ENCODE measurements at regions not wholly inside any gene's neighbourhood (a gene's known extent, or its start where the extent isn't known, plus 50 kb on each side); places are given as distances from the start of the nearest gene placed in this dataset.

GRCh38 chr4:129172181-129172580 lies 76.2 kb downstream of the C4orf33 start (continued):
- TF ChIP-seq TARDBP (IDR thresholded peaks at IDR 0.05; ENCODE audit: borderline replicate concordance) (no peak), CBX5 (IDR thresholded peaks at IDR 0.05; ENCODE audit: low read depth) (no peak), MEF2B (IDR thresholded peaks at IDR 0.05; ENCODE audit: partially characterized antibody, poor library complexity, severe bottlenecking) (no peak)
- TF ChIP-seq, protein P1, sequence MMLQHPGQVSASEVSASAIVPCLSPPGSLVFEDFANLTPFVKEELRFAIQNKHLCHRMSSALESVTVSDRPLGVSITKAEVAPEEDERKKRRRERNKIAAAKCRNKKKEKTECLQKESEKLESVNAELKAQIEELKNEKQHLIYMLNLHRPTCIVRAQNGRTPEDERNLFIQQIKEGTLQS (IDR thresholded peaks at IDR 0.05; ENCODE audit: borderline replicate concordance, extremely low read depth, low read depth, low read length), result no peak

GRCh38 chr4:129176864-129177263 lies 80.9 kb downstream of the C4orf33 start:
- 3% methylated on average over 1 of the region's 1 CpG for WGBS (ENCODE audit: insufficient coverage, insufficient replicate concordance, low lambda C conversion rate, missing lambda C conversion rate)

More at GRCh38 chr4:129176864-129177263, 80.9 kb downstream of the C4orf33 start:
- Histone ChIP-seq H3K4me3 (no peak overlapping the region), H3K27ac (ENCODE audit: control insufficient read depth, insufficient read depth) (no peak overlapping the region), H4K20me1 (ENCODE audit: control insufficient read depth, insufficient read depth) (no peaks in the 10 kb centered on the region), H2AFZ (ENCODE audit: control insufficient read depth, low read depth, low read length) (no peak overlapping the region), H3K36me3 (ENCODE audit: control insufficient read depth in 2 of 2, insufficient read depth in 2 of 2, low read length in 1 of 2) (no peaks in the 10 kb centered on the region), H3K79me2 (ENCODE audit: control insufficient read depth, insufficient read depth, low read length) (no peaks in the 10 kb centered on the region), H3K4me1 (ENCODE audit: control insufficient read depth, insufficient read depth, low read length) (no peaks in the 10 kb centered on the region), H3K9me3 (replicated peaks; ENCODE audit: control insufficient read depth, insufficient read depth, low read length) (no peaks in the 10 kb centered on the region), H3K9ac (ENCODE audit: control insufficient read depth, insufficient read depth, low read length) (no peak overlapping the region), H3K27me3 (replicated peaks in 1 of 2; ENCODE audit: control insufficient read depth in 2 of 2, insufficient read depth in 2 of 2, low read length in 1 of 2) (no peaks in the 10 kb centered on the region), H3K4me2 (ENCODE audit: control insufficient read depth, insufficient read depth) (no peak overlapping the region)
- ATAC-seq (no peak; the same call in 2 of the 3 replicates), FAIRE-seq (peak; percentile 59), DNase-seq (ENCODE audit: low read depth, low spot score) (no peak)
- in situ Hi-C loops (cut with MboI), result no loop called here
- ChIA-PET CTCF (no interaction called here), SMC1A (ENCODE audit: uncharacterized antibody, unreplicated experiment) (no interaction called here), POLR2A (no interaction called here), RAD21 (ENCODE audit: unreplicated experiment) (no interaction called here)
- intact Hi-C loops (cut with micrococcal nuclease; ENCODE audit: unreplicated experiment), result no loop called here
- no TSS peak for BruUV-seq (replicated peaks)
- TF ChIP-seq HDGF (IDR thresholded peaks at IDR 0.05) (no peak), SMC3 (IDR thresholded peaks at IDR 0.05; ENCODE audit: borderline replicate concordance, low read length) (no peak), RBBP5 (conservative IDR thresholded peaks at IDR 0.05) (no peak), TCF7 (IDR thresholded peaks at IDR 0.05; ENCODE audit: borderline replicate concordance) (no peak), FOS (IDR thresholded peaks at IDR 0.05; ENCODE audit: borderline replicate concordance, extremely low read depth, insufficient read length) (no peak), STAT3 (IDR thresholded peaks at IDR 0.05; ENCODE audit: low read depth, low read length) (no peak), ZNF622 (IDR thresholded peaks at IDR 0.05) (no peak), ZNF384 (IDR thresholded peaks at IDR 0.05; ENCODE audit: borderline replicate concordance, low read depth, low read length) (no peak), CBX5 (IDR thresholded peaks at IDR 0.05; ENCODE audit: low read depth) (no peak)
- TF ChIP-seq, protein P2, sequence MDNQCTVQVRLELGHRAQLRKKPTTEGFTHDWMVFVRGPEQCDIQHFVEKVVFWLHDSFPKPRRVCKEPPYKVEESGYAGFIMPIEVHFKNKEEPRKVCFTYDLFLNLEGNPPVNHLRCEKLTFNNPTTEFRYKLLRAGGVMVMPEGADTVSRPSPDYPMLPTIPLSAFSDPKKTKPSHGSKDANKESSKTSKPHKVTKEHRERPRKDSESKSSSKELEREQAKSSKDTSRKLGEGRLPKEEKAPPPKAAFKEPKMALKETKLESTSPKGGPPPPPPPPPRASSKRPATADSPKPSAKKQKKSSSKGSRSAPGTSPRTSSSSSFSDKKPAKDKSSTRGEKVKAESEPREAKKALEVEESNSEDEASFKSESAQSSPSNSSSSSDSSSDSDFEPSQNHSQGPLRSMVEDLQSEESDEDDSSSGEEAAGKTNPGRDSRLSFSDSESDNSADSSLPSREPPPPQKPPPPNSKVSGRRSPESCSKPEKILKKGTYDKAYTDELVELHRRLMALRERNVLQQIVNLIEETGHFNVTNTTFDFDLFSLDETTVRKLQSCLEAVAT (IDR thresholded peaks at IDR 0.05), result no peak

Measured in GM12878 (cell line).